Stimulated activated CD8-positive, alpha-beta memory T cell treated with anti-CD3 and anti-CD28 coated beads, Interleukin-7, amount 100 ng/mL, for 1 hour (primary cell): ENCODE measurements at regions not wholly inside any gene's neighbourhood (a gene's known extent, or its start where the extent isn't known, plus 50 kb on each side); places are given as distances from the start of the nearest gene placed in this dataset.

Source experiments
- DNase-seq, 2 donors: peaks; one replicate each; pipeline ENCODE4 v3.0.0-alpha.2; 2020; ENCODE audit warnings: low read depth in 2 of 2

DNA sequence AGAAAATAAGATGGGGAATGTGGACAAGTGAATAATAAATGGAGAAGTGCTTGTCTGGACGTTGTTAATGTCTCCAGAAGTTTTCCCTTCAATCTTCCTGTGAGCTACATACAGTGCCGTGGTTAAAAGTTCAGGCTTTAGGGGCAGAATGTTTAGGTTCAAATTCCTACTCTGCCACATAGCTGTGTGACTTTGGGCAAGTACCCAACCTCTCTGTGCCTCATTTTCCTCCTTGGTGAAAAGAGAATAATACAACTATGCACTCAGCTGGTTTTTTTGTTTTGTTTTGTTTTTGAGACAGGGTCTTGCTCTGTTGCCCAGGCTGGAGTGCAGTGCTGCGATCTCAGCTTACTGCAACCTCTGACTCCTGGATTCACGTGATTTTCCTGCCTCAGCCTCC, 143.5 kb downstream of the CHIC2 start:
- no peak for DNase-seq

DNA sequence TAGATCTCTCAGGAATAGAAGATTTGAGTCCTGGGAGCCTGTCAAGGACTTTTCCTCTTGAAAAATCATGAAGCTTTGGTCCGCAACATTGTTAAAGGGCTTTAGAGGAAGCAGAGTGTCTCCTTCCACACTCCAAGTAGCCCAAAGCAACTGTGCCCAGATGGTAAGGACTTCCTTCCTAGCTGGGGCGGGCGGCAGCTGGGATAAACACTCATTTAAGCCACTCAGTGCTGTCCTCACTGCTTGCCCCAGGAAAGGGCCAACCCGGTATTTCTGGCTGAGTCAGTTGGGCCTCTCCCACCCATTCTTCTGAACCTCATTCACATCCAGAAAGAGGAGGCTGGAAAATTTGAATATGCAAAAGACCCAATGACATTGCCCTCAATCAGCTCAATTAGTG, 144.3 kb downstream of the CHIC2 start:
- DNase-seq = no peak

DNA sequence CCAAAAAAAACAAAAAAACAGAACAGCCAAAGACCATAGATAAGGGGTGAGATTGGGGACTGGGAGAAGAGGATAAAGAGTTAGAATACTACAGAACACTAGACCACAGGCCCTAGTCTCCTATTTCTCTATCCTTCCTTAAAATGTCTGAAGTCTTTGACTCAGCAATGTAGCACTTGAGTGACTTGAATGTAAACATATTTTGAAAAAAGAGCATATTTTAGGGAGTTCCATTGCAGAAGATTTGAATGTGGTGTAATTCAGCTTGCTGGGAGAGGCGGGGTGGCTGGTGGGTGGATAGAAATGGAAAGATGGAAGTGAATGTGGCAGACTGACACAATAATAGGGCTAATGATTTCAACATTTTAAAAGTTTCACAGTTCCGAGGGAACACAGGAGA, 144.9 kb downstream of the CHIC2 start:
- no peak for DNase-seq

DNA sequence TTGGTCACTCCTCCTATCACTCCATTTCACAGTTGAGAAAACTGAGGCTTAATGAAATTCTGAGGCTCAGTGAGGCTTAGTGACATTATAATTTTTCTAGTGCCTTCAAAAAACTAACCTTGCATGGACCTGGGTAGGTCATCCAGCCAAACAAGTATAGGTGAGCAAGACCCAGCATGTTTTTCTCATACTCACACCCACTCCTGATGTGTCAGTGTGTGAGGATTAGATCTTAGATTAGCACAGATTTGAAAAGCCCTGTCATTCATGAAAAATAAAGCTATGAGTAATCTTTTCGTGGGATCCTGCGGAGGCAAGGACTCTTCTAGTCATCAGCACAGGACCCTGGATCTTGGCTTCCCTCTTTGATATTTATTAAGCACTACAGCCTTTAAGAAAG, 146.7 kb downstream of the CHIC2 start:
- DNase-seq = no peak

DNA sequence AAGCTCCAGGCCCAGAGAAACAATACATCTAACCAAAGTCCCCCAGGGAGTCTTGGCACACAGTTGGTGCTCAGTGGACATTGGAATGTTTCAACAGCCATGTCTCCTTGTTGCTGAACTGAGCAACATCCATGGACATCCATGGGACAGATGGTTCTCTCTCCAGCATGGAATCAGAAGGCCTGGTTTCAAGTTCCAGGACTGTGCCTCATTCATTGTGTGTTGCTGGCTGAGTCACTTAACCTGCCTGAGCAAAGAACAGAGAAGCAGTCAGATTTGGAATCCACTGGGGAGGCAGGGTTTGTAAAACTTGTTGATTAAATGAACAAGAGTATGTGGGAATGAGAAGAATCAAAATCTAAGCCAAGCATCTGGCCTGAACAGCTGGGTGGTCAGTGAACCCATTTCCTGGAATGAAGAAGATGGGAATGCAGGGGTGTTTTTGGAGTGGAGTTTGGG, 147.9 kb downstream of the CHIC2 start:
- DNase-seq = no peak

DNA sequence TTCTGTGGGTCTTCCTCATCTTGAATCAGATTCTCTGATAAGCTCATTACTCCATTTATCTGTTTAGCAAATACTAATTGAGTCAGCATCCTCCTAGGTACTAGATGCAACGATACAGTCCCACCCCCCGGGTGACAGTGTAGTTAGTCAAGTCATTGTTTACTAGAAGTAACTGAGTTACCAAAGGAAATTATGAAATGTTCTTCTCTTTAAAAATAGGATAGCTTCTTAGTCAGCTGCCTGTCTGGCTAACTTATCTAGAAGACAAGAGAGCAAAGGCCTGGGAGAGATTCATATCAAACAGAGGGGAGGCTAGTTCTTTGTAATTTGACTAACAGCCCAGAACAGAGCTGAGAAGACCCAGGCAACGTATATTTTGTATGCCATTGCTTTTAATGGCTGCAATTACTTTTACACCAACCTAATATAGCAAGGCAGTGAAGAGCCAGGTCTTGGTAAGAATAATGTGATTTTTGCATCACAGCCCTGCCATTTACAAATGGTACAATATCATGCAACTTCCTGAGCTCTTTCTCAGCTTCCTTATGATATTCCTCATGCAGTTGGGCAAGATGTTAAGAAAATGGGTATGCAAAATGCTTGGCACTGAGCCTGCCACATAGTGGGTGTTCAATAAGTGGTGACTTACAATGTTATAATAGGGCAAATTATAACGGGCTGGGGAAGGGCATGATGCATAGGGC, 149.9 kb downstream of the CHIC2 start:
- no peak for DNase-seq

DNA sequence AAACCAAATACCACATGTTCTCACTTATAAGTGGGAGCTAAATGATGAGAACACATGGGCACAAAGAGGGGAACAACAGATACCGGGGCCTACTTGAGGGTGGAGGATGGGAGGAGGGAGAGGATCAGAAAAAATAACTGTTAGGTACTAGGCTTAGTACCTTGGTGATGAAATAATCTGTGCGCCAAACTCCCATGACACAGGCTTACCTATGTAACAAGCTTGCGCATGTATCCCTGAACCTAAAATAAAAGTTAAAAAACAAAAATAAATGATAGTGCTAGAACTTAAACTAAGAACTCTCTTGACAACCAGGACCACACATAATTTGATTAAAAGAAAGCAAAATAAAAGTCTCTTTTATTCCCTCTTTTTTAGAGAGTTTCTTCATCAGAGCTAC, 150.6 kb downstream of the CHIC2 start:
- no peak for DNase-seq

DNA sequence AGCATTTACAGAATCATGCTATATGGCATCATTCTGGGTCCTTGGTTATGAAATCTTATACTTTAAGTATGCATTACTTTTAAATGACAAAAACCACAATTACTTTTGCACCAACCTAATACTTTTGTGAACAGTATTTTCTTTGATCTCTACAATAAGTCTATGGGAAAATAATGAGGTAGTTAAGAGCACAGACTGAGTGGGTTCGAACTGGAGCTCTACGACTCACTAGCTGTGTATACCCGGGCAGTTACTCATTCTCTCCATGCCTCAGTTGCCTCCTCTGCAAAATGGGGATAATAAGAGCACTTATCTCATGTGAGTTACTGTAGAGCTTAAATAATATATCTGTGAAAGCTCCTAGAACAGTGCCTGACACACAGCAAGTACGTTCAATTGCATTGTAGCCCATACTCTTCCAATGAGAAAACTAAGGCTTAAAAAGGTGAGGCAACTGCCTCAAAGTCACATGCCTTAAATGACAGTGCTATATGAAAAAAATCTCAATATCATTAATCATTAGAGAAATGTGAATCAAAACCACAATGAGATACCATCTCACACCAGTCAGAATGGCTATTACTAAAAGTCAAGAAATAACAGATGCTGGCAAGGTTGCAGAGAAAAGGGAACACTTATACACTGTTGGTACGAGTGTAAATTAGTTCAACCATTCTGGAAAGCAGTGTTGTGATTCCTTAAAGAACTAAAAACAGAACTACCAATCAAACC, 151.5 kb downstream of the CHIC2 start:
- DNase-seq = no peak

DNA sequence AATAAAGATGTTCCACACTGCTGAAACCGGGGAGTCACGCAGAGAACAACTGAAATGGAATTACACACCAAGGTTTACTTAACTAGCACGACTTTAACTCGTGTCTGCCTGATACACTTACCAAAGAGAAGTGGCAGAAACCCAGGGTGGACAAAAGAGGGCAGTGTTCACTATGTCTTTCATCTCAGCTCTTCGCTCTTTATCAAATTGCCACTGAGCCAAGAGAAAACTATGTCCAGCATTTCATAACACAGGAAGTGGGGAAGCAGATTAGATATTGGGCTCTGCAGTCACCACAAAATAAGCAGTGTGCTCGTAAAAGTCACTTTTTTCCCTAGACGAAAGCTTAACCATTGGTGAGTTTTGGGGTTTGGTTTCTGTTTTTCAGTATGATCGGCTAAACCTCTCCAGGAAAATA, 155.7 kb downstream of the CHIC2 start:
- DNase-seq = no peak

DNA sequence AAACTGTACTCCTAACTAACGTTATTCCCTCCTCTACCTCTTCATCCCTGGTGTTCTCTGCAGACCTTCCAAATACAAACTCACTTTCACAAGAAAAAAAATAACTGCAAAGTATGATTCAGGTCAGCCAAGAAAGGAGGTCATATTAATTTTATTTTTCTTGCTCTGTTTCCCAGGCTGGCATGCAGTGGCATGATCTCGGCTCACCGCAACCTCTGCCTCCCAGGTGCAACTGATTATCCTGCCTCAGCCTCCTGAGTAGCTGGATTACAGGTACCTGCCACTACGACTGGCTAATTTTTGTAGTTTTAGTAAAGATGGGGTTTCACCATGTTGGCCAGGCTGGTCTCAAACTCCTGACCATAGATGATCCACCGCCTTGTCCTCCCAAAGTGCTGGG, 156.6 kb downstream of the CHIC2 start:
- DNase-seq = no peak

DNA sequence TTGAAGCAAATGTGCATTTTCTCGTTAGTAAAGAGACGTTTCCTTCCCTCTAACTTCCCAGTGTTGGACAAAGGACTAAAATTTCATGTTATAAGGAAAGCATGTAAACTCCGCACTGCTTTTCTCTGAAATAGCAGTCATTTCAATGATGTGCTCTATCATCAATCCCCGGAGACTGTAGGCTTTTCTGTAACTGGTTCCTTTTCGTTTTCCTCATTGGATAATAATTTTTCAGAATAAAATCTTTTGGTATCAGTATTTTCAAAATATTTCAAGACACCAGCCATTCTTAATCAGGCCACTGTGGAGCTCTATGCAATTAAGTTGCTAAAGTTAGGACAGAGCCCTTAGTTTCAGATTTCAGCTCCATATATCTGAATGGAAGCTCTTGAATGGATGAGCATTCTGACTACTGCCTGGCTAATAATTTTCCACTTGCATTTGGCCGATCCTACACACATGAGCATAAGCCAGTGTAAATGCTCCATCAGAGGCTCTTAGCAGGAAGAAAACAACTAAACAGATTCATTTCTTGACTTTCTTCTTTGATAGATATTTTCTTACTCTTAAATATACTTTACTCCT, 157.7 kb downstream of the CHIC2 start:
- no peak for DNase-seq

DNA sequence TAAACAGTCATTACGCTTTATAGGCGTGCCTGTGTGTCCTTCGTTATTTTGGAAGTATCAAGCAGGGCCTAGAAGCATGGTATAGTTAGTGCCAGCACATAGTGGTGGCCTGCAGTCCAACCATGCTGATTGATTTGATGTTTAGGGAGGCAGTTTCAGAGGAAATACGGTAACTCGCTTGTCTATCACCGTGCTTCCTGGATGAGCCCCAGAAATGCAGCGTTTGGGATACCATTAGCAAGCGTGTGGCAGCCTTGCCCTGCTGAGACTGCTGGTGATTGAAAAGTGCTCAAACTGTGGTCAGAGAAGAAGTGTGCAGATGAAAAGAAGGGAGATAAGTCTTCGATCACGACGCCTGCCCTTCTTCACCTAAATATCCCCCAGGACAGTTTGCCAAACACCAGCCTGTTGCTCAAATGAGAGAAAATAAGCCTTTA, 158.4 kb downstream of the CHIC2 start:
- no peak for DNase-seq

DNA sequence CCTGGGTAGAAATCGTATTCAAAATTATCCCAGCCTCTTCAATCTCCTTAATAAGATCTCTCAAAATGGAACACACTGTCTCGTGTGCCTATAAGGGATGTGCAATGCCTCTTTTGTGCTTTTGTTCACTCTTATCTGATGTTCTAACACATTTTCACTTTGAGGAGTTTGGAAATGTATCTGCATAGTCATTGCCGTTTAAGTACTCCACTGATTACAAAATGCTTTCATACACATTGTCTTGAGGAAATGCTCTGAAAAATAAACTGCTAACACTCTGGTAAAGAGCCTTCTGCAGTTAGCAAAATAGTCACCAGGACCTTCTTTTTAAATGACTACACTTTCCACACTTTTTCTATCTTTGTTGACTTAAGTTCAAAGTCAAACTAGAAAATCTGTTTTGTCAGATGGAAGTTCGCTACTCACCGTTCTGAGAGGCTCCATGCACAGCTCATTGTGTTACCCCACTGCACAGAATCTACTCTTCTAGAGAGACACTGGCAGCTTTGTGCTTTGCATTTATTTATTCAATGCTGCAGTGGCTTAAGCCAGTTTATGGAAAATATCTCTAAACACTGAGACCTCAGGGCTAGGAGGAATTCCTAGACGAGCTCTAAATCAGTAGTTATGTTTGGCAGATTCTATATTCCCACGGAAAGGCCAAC, 159.0 kb downstream of the CHIC2 start:
- DNase-seq = no peak

DNA sequence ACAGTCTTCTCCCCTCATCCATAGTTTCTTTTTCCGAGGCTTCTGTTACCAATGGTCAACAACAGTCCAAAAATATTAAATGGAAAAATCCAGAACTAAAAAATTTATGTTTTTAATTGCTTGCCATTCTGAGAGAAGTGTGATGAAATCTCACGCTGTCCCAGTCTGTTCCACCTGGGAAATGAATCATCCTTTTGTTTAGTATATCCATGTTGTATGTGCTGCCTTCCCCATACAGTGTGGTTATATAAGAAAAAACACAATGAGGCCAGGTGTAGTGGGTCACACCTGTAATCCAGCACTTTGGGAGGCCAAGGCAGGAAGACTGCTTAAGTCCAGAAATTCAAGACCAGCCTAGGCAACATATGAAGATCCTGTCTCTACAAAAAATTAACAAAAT, 161.6 kb downstream of the CHIC2 start:
- no peak for DNase-seq

DNA sequence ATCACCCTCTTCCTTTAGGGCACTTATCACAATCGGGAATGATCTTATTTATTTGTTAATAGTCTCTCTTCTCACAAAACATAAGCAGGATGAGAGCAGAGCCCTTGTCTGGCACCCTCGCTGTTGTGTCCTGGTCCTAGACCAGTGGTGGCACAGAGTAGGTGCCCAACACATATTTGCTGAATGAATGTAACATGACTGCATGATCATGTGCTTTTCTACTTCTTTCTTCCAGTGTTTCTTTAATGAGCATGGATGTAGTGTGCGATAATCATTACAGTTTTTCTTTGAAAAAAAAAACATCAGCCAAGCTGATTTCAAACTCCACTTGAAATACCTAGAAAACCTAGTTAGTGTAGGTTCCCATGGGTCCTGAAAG, 164.1 kb downstream of the CHIC2 start:
- no peak for DNase-seq

DNA sequence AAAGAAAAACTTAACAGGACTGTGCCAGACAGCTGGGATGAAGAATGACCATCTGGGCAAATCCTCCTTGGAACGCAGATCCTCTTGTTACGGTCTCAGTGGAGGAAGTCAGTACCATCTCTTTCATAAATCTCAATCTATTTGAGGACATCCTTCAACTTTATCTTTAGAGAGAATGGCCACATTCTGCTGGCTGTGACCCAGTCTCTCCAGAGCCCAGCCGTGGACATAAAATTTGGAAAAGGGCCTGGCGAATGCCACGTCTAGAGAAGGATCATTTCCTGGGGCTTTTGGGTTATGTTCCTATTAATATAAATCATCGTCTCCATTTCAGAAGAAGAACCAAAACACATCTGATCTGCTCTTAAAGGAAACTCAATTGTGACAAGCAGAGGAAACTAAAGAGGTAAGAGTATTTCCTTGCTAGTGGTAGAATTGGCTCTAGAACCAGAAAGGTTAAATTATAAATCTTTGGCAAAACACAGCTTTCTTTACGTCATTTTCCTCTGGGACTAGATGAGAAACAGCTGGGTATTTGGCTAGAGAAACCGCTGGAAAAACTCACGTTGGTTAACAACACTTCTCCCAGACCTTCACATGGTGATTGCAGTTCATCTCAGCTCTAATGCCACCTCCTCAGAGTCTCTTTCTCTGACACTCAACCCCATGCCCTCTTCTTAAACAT, 164.7 kb downstream of the CHIC2 start:
- DNase-seq = no peak

DNA sequence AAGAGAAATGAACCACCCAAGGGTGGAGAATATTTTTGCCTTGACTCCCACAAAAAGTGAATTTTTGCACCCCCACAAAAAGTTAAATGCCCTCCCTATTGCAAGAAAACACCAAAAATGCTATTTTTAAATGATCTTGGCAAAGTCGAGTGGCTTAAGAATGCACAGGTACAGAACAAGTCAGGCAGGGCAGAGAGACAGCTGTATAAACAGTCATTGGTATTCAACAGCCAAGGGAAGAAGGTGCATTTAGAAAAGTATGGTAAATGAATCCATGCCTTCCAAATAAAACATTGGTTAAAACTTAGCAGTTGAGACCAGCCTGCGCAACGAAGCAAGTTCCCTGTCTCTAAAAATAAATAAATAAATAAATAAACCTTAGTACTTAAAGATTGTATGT, 169.3 kb downstream of the CHIC2 start:
- DNase-seq = no peak

DNA sequence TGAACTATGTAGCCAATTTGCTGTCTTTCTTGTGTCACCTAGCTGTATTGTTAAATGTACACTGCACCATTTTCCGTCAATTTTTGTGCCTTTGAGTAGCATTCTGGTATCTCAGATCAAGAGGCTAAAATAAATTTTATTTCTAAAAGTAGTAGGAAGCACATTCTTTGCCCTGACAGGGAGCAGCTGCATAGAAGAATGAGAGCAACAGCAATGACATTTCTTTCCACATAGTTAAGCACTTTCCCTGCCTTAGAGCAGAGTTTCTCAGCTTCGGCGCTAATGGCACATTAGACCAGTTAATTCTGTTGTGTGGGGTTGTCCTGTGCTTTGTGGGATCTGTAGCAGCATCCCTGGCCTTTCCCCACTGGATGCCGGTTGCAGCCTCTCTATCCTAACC, 173.9 kb downstream of the CHIC2 start:
- DNase-seq = no peak

DNA sequence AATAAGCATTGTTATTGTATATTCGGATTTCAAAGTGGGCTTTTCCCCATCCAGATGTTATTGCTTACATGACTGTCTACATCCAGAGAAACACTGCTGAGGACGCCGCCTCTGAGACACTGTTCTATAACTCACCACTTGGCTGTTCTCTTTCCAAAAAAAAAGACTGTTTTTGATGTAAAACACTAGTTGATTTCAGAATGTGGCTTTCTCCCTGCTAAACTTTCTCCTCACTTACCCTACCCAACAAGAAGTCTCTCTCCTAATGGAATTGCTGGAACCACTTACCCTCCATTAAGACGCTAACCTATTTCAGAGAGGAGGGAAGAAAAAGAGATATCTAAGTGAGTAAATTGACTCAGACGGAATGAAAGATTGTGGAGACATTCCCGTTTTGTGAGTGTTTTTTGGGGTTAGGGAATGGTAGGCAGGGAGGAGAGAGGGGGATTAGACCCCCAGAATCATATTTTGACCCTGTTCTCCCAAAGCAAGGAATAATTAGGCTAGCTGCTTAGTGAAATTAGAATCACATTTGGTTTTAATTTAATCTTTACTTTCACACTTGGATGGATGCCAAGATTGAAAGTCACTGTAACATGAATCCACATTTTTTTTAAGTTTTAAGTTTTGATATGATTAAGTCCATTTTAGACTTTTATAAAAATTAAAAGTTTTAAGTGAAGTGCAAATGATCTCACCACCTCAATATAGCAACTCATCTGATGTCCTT, 174.9 kb downstream of the CHIC2 start:
- no peak for DNase-seq

DNA sequence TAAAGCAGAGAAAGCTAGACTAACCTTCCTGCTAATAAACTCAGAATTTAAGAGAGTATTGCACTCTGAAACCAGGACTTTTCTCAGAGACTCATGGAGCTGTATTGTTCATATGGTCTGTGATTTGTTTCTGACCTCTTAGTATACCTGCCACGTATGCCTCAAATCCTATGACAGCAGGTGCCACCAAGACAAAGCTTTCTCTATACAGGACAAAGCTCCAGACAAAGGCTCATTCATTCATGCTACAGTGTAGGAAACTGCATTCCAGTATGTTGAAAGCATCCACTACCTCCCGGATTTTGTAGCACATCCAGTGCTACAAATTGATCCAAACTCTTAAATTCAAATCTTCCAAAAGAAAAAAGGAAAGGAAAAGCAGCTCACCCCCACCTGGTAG, 178.3 kb downstream of the CHIC2 start:
- DNase-seq = no peak

DNA sequence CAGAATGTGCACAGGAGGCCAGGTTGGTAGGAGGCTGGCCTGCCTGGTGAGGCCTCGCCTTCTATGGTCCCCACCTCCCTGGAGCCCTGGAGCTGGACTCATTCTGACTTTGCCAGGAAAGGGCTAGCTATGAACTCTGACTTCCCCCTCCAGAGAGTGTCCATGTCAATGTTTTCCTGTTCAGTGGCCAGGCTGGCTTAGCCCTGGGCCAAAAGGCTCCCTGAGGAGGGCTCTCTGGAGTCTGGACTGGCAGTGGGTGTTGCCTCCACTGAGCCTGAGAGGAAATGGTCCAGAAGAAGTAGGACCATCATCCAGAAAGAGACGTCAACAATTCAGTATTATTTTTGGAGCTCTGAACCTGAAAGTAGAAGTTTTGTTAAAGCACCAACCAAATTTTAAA, 178.7 kb downstream of the CHIC2 start:
- DNase-seq = no peak
